Osteocyte (in vitro differentiated cells): ENCODE measurements at regions not wholly inside any gene's neighbourhood (a gene's known extent, or its start where the extent isn't known, plus 50 kb on each side); places are given as distances from the start of the nearest gene placed in this dataset.
"Not testable (repeated sequence)": the region's sequence is repeated elsewhere in the genome, so short reads cannot be mapped to it uniquely, and the experiment has no call there.

Source experiments
- DNase-seq: peaks from one replicate; pipeline ENCODE4 v3.0.0; 2021; ENCODE audit warnings: mixed read lengths; ENCODE audit not compliant: unreplicated experiment; ENCODE audit errors: extremely low spot score
- H3K27ac Mint-ChIP-seq: one replicate; pipeline ENCODE4 v1.8.0; 2021; ENCODE audit warnings: mild to moderate bottlenecking, mixed read lengths; ENCODE audit not compliant: unreplicated experiment
- H3K27me3 Mint-ChIP-seq: one replicate; pipeline ENCODE4 v1.8.0; 2021; ENCODE audit warnings: mixed read lengths; ENCODE audit not compliant: unreplicated experiment
- H3K36me3 Mint-ChIP-seq: one replicate; pipeline ENCODE4 v1.8.0; 2021; ENCODE audit warnings: mixed read lengths; ENCODE audit not compliant: unreplicated experiment
- H3K4me1 Mint-ChIP-seq: one replicate; pipeline ENCODE4 v1.8.0; 2021; ENCODE audit warnings: mixed read lengths; ENCODE audit not compliant: unreplicated experiment
- H3K4me3 Mint-ChIP-seq: one replicate; pipeline ENCODE4 v1.8.0; 2021; ENCODE audit warnings: mild to moderate bottlenecking, moderate library complexity, mixed read lengths; ENCODE audit not compliant: unreplicated experiment
- H3K9me3 Mint-ChIP-seq: one replicate; pipeline ENCODE4 v1.8.0; 2021; ENCODE audit warnings: mixed read lengths; ENCODE audit not compliant: unreplicated experiment
- TF ChIP-seq, protein P1 (sequence below): fragments of 200-600 bp; sonication (generic); IDR thresholded peaks from 2 replicates; pipeline ENCODE4 v1.5.0; 2021; ENCODE audit warnings: antibody characterized with exemption, mild to moderate bottlenecking, moderate library complexity

DNA sequence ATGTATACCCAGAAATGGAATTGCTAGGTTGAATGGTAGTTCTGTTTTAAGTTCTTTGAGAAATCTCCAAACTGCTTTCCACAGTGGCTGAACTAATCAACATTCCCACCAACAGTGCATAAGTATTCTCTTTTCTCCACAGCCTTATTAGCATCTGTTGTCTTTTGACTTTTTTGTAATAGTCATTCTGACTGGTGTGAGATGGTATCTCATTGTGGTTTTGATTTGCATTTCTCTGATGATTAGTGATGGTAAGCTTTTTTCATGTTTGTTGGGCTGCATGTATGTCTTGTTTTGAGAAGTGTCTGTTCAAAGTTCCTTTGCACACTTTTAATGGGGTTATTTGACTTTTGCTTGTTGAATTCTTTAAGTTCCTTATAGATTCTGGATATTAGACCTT lies 52.4 kb upstream of the EHHADH start:
- not testable (repeated sequence) for H3K27ac Mint-ChIP-seq, H3K4me1 Mint-ChIP-seq, H3K4me3 Mint-ChIP-seq, DNase-seq, H3K27me3 Mint-ChIP-seq
- H3K36me3 Mint-ChIP-seq, result peaks cover 56% of the 10 kb centered on the region
- peaks cover 30% of the 10 kb centered on the region for H3K9me3 Mint-ChIP-seq

DNA sequence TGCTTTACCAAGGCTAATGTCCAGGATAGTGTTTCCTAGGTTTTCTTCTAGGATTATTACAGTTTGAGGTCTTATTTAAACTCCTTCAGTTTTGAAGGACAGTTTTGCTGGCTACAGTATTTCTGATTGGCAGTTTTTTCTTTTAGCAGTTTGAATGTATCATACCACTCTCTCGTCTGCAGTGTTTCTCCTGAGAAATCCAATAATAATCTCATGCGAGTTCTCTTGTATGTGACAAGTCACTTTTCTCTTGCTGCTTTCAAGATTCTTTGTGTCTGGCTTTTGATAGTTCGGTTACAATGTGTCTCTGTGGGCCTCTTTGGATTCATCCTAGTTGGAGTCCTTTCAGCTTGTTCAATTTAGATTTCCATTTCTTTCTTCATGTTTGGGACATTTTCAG lies 53.0 kb upstream of the EHHADH start:
- peaks cover 56% of the 10 kb centered on the region for H3K36me3 Mint-ChIP-seq
- no peaks in the 10 kb centered on the region for H3K4me1 Mint-ChIP-seq
- TF ChIP-seq, protein P1, sequence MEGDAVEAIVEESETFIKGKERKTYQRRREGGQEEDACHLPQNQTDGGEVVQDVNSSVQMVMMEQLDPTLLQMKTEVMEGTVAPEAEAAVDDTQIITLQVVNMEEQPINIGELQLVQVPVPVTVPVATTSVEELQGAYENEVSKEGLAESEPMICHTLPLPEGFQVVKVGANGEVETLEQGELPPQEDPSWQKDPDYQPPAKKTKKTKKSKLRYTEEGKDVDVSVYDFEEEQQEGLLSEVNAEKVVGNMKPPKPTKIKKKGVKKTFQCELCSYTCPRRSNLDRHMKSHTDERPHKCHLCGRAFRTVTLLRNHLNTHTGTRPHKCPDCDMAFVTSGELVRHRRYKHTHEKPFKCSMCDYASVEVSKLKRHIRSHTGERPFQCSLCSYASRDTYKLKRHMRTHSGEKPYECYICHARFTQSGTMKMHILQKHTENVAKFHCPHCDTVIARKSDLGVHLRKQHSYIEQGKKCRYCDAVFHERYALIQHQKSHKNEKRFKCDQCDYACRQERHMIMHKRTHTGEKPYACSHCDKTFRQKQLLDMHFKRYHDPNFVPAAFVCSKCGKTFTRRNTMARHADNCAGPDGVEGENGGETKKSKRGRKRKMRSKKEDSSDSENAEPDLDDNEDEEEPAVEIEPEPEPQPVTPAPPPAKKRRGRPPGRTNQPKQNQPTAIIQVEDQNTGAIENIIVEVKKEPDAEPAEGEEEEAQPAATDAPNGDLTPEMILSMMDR, result no peak
- H3K9me3 Mint-ChIP-seq, result peaks cover 30% of the 10 kb centered on the region
- no peak for DNase-seq
- no peaks in the 10 kb centered on the region for H3K27me3 Mint-ChIP-seq
- H3K27ac Mint-ChIP-seq, result no peak overlapping the region
- H3K4me3 Mint-ChIP-seq, result no peak overlapping the region

DNA sequence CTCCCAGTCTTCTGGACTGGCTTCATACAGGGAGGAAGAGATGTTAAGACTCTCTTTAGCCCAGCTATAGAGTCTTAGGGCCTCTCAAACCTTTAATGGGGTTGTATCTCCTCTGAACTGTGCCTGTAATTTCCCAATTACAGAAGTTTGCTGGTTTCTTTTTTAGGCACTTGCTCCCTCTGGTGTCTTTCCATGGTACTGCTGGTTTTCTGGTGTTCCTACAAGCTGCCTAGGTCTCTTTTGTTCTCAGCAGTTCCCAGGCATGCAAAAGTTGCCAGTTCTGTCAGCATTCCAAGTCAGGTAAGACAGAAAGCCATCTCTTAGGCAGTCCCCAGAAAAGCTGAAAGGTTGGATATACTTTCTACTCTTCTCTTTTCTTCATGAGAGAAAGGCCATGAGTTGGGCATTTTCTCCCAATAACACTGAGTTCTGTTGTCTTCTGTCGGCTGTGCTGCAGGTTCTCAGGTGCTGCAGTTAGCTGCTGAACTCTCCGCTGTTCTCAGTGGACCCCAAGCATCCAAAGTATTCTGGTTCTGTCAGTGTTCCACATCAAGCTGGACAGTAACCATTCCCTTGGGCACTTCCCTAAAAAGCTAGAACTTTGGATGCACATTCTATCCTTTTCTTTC lies 54.4 kb upstream of the EHHADH start:
- Mint-ChIP-seq H3K27ac (no peak overlapping the region), H3K4me1 (no peaks in the 10 kb centered on the region), H3K4me3 (no peak overlapping the region), H3K9me3 (peaks cover 25% of the 10 kb centered on the region), H3K36me3 (peaks cover 51% of the 10 kb centered on the region), H3K27me3 (no peaks in the 10 kb centered on the region)
- DNase-seq, result no peak
- TF ChIP-seq, protein P1, result peak; percentile 59

DNA sequence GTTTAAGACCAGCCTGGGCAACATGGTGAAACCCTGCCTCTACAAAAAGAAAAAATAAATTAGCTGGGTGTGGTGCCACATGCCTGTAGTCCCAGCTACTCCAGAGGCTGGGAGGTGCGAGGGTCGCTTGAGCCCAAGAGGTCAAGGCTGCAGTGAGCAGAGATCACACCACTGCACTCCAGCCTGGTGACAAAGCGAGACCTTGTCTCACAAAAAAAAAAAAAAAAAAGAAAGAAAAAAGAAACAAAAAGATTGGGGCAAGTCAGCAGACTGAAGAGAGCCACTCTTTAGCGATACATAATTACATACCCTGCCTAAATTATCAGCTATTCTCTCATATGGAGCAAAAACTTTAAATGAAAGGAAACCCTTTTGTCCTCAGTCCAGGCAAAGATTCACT lies 53.6 kb upstream of the MAP3K13 start:
- peaks cover 25% of the 10 kb centered on the region for H3K9me3 Mint-ChIP-seq
- no peaks in the 10 kb centered on the region for H3K27me3 Mint-ChIP-seq
- DNase-seq, result no peak
- TF ChIP-seq, protein P1, result no peak
- peaks cover 46% of the 10 kb centered on the region for H3K36me3 Mint-ChIP-seq
- no peaks in the 10 kb centered on the region for H3K4me1 Mint-ChIP-seq
- H3K27ac Mint-ChIP-seq, result no peak overlapping the region
- H3K4me3 Mint-ChIP-seq, result no peak overlapping the region

DNA sequence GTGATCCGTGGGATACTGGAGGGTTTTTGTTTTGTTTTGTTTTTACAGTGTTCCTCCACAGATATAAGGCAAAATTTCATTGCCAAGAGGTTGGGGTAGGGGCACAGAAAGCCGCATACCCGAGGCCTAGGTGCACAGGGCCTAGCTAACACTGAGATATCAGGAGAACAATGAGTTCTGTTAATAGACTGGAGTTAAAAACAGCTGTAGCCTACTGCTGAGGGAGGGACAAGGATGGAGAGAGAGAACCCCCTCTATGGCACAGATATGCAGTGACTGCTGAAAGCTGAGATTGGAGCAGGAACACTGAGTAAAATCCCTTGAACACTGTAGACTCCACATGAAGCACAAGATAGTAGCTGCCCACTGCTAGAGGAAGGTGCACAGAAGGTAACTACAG lies 53.1 kb upstream of the MAP3K13 start:
- H3K27ac Mint-ChIP-seq, result no peak overlapping the region
- no peaks in the 10 kb centered on the region for H3K4me1 Mint-ChIP-seq
- DNase-seq, result no peak
- no peak overlapping the region for H3K4me3 Mint-ChIP-seq
- H3K27me3 Mint-ChIP-seq, result no peaks in the 10 kb centered on the region
- TF ChIP-seq, protein P1, result no peak
- peaks cover 25% of the 10 kb centered on the region for H3K9me3 Mint-ChIP-seq
- H3K36me3 Mint-ChIP-seq, result peaks cover 44% of the 10 kb centered on the region

DNA sequence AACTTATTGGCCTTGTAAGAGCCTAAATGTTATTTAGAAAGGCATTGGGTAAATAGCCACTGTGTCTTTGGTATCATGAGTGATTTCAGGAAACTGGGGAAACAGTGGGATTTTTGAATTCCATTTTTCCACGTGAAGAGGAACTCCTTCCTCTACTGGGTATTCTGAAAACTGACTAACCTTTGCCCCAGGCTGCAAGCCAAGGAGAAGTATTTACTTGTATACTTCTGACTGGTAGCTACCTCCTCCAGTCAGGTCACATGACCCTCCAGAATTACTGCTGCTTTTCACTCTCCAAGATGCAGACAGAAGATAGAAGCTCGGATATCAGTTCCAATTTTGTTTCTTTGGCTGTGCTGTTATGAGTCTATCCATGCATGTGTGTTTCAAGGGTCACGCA lies 50.9 kb upstream of the MAP3K13 start:
- Mint-ChIP-seq H3K27me3 (no peaks in the 10 kb centered on the region), H3K36me3 (peaks cover 30% of the 10 kb centered on the region), H3K27ac (no peak overlapping the region), H3K9me3 (peaks cover 16% of the 10 kb centered on the region), H3K4me1 (peaks cover 6% of the 10 kb centered on the region), H3K4me3 (no peak overlapping the region)
- TF ChIP-seq, protein P1, result no peak
- no peak for DNase-seq
